ENCODE measurements at regions not wholly inside any gene's neighbourhood (a gene's known extent, or its start where the extent isn't known, plus 50 kb on each side); places are given as distances from the start of the nearest gene placed in this dataset.

- dilution Hi-C loops (cut with MboI; ENCODE audit: extremely low pct_ligation_motif_present, low sequenced_read_pairs): no loop called here
- no peaks in the 10 kb centered on the region for H3K36me3 ChIP-seq (ENCODE audit: control insufficient read depth in 2 of 2, extremely low read depth in 1 of 2, insufficient read depth in 2 of 2, low read length in 2 of 2)
- CTCF ChIA-PET: no interaction called here
- FAIRE-seq: no peak
- no TSS peak for BruUV-seq (replicated peaks)
- no peaks in the 10 kb centered on the region for H4K20me1 ChIP-seq (replicated peaks; ENCODE audit: control insufficient read depth, extremely low read depth, insufficient read depth, low read length)
- no peaks in the 10 kb centered on the region for H3K9me1 ChIP-seq (replicated peaks; ENCODE audit: control insufficient read depth, extremely low read depth, insufficient read depth, low read length)
- H3K27me3 ChIP-seq (ENCODE audit: control insufficient read depth in 2 of 2, insufficient read depth in 2 of 2, low read length in 2 of 2): no peaks in the 10 kb centered on the region
- intact Hi-C loops (cut with micrococcal nuclease): no loop called here
- H3K79me2 ChIP-seq (ENCODE audit: control insufficient read depth, insufficient read depth, low read length): no peaks in the 10 kb centered on the region
- no peak overlapping the region for H2AFZ ChIP-seq (ENCODE audit: low read depth, low read length)
- H3K9ac ChIP-seq (replicated peaks; ENCODE audit: extremely low read depth, insufficient read depth, low read length): no peak overlapping the region
- no peak for TF ChIP-seq EZH2 (IDR thresholded peaks at IDR 0.05; ENCODE audit: borderline replicate concordance, low read depth, low read length, severe bottlenecking)
- no peak for TF ChIP-seq MYC (IDR thresholded peaks at IDR 0.05; ENCODE audit: low read depth, low read length)
- TF ChIP-seq GATA2 (IDR thresholded peaks at IDR 0.05; ENCODE audit: insufficient read depth, insufficient read length, low read depth, low read length): no peak
- TF ChIP-seq MAX (IDR thresholded peaks at IDR 0.05; ENCODE audit: insufficient read depth, insufficient read length): no peak
- TF ChIP-seq CTCF (IDR thresholded peaks at IDR 0.05; ENCODE audit: extremely low read depth in 1 of 2, insufficient read depth in 1 of 2, low read depth in 1 of 2, low read length in 2 of 2): no peak
- TF ChIP-seq FOS (IDR thresholded peaks at IDR 0.05; ENCODE audit: borderline replicate concordance, insufficient read depth, low read length): no peak
- H3K9me3 ChIP-seq (replicated peaks; ENCODE audit: control insufficient read depth, insufficient read depth, low read length): no peaks in the 10 kb centered on the region
- POLR2A ChIA-PET: no interaction called here
- H3K4me1 ChIP-seq (ENCODE audit: control insufficient read depth, extremely low read depth, insufficient read depth, low read length): no peaks in the 10 kb centered on the region
- no peak overlapping the region for H3K4me2 ChIP-seq (ENCODE audit: insufficient read depth, low read length)
- DNase-seq (ENCODE audit: low read depth, low spot score): no peak
- no peak overlapping the region for H3K27ac ChIP-seq (ENCODE audit: insufficient read depth, low read depth, low read length)
- no peak overlapping the region for H3K4me3 ChIP-seq (replicated peaks in 1 of 3; ENCODE audit: insufficient read depth in 1 of 3, low read depth in 1 of 3, low read length in 3 of 3)
These were observed 398.5 kb upstream of the DYNLRB2 start for GRCh38 chr16:80142281-80142680.

GRCh38 chr16:80129791-80130190 is 411.0 kb upstream of the DYNLRB2 start:
- POLR2A ChIA-PET: no interaction called here
- no peak overlapping the region for H3K27ac ChIP-seq (ENCODE audit: insufficient read depth, low read depth, low read length)
- no peaks in the 10 kb centered on the region for H3K9me1 ChIP-seq (replicated peaks; ENCODE audit: control insufficient read depth, extremely low read depth, insufficient read depth, low read length)
- no TSS peak for BruUV-seq (replicated peaks)
- no peak overlapping the region for H2AFZ ChIP-seq (ENCODE audit: low read depth, low read length)
- CTCF ChIA-PET: no interaction called here
- H3K27me3 ChIP-seq (ENCODE audit: control insufficient read depth in 2 of 2, insufficient read depth in 2 of 2, low read length in 2 of 2): no peaks in the 10 kb centered on the region
- H4K20me1 ChIP-seq (replicated peaks; ENCODE audit: control insufficient read depth, extremely low read depth, insufficient read depth, low read length): no peaks in the 10 kb centered on the region
- H3K79me2 ChIP-seq (ENCODE audit: control insufficient read depth, insufficient read depth, low read length): no peaks in the 10 kb centered on the region
- H3K9ac ChIP-seq (replicated peaks; ENCODE audit: extremely low read depth, insufficient read depth, low read length): no peak overlapping the region
- DNase-seq (ENCODE audit: low read depth, low spot score) (no peak), FAIRE-seq (no peak)
- dilution Hi-C loops (cut with MboI; ENCODE audit: extremely low pct_ligation_motif_present, low sequenced_read_pairs) (no loop called here), intact Hi-C loops (cut with micrococcal nuclease) (no loop called here)
- no peaks in the 10 kb centered on the region for H3K4me1 ChIP-seq (ENCODE audit: control insufficient read depth, extremely low read depth, insufficient read depth, low read length)
- no peak overlapping the region for H3K4me2 ChIP-seq (ENCODE audit: insufficient read depth, low read length)
- no peak overlapping the region for H3K4me3 ChIP-seq (replicated peaks in 1 of 3; ENCODE audit: insufficient read depth in 1 of 3, low read depth in 1 of 3, low read length in 3 of 3)
- TF ChIP-seq JUN (IDR thresholded peaks at IDR 0.05; ENCODE audit: borderline replicate concordance, insufficient read depth, insufficient read length, low read depth) (no peak), GATA2 (IDR thresholded peaks at IDR 0.05; ENCODE audit: insufficient read depth, insufficient read length, low read depth, low read length) (no peak), CTCF (IDR thresholded peaks at IDR 0.05; ENCODE audit: extremely low read depth in 1 of 2, insufficient read depth in 1 of 2, low read depth in 1 of 2, low read length in 2 of 2) (no peak), POLR2AphosphoS5 (IDR thresholded peaks at IDR 0.05; ENCODE audit: insufficient read depth, low read depth, low read length) (no peak), POLR2A (IDR thresholded peaks at IDR 0.05; ENCODE audit: low read depth, low read length) (no peak), EZH2 (IDR thresholded peaks at IDR 0.05; ENCODE audit: borderline replicate concordance, low read depth, low read length, severe bottlenecking) (no peak), MAX (IDR thresholded peaks at IDR 0.05; ENCODE audit: insufficient read depth, insufficient read length) (no peak), MYC (IDR thresholded peaks at IDR 0.05; ENCODE audit: low read depth, low read length) (no peak), FOS (IDR thresholded peaks at IDR 0.05; ENCODE audit: borderline replicate concordance, insufficient read depth, low read length) (no peak)
- H3K9me3 ChIP-seq (replicated peaks; ENCODE audit: control insufficient read depth, insufficient read depth, low read length): no peaks in the 10 kb centered on the region
- H3K36me3 ChIP-seq (ENCODE audit: control insufficient read depth in 2 of 2, extremely low read depth in 1 of 2, insufficient read depth in 2 of 2, low read length in 2 of 2): no peaks in the 10 kb centered on the region

Measured in endothelial cell of umbilical vein (primary cell).